Transverse colon (tissue), 4 donors: ENCODE measurements at regions not wholly inside any gene's neighbourhood (a gene's known extent, or its start where the extent isn't known, plus 50 kb on each side); places are given as distances from the start of the nearest gene placed in this dataset.

Experiments used
- DNase-seq: peaks from one replicate; pipeline ENCODE4 v3.0.0-alpha.2; 2019
- H3K27ac ChIP-seq, 4 donors: fragments of 200-600 bp; sonication (generic); 2 replicates each; pipeline ENCODE4 v1.5.1; 2016 to 2018; ENCODE audit warnings: inconsistent platforms in 4 of 4
- H3K27me3 ChIP-seq: fragments of 200-600 bp; sonication (generic); 2 replicates; pipeline ENCODE4 v1.5.1; 2017; ENCODE audit warnings: inconsistent platforms
- H3K36me3 ChIP-seq, 4 donors: fragments of 200-600 bp; sonication (generic); 2 replicates each; pipeline ENCODE4 v1.5.1; 2017 to 2019; ENCODE audit warnings: inconsistent platforms in 4 of 4
- H3K4me1 ChIP-seq, 4 donors: fragments of 200-600 bp; sonication (generic); 2 replicates each; pipeline ENCODE4 v1.5.1; 2017 to 2020; ENCODE audit warnings: inconsistent platforms in 4 of 4
- H3K4me3 ChIP-seq, 4 donors: fragments of 200-600 bp; sonication (generic); 1 replicate in 1 of 4; 2 replicates in 3 of 4; pipeline versions ENCODE4 v1.5.1 to v1.6.1; 2017 to 2019; ENCODE audit warnings: inconsistent platforms in 4 of 4
- H3K9me3 ChIP-seq, 2 donors: fragments of 200-600 bp; sonication (generic); 2 replicates each; pipeline ENCODE4 v1.5.1; 2017 to 2019; ENCODE audit warnings: inconsistent platforms in 2 of 2
- CTCF ChIP-seq, 5 experiments: fragments of 200-600 bp in 3 of 5; fragments of 450-650 bp in 2 of 5; sonication (generic) in 3 of 5; IDR thresholded peaks; 1 replicate in 2 of 5; 2 replicates in 3 of 5; pipeline ENCODE4 v1.5.1; 2016 to 2017; ENCODE audit warnings: antibody characterized with exemption in 5 of 5, inconsistent platforms in 3 of 5, mild to moderate bottlenecking in 2 of 5, moderate library complexity in 1 of 5
- EP300 ChIP-seq: sonication (generic); formaldehyde crosslinking; IDR thresholded peaks from one replicate; pipeline ENCODE4 v1.6.1; 2017; ENCODE audit warnings: antibody characterized with exemption, low read depth
- POLR2A ChIP-seq: fragments of 450-650 bp; IDR thresholded peaks from one replicate; pipeline ENCODE4 v1.6.1; 2016; ENCODE audit warnings: antibody characterized with exemption, mild to moderate bottlenecking, moderate library complexity
- POLR2AphosphoS5 ChIP-seq, 3 donors: sonication (generic); formaldehyde crosslinking; IDR thresholded peaks; one replicate each; pipeline ENCODE4 v1.6.1; 2016; ENCODE audit warnings: antibody characterized with exemption in 3 of 3
- WGBS, 2 donors: methylation state at CpG; one replicate each; pipeline ENCODE4 v1.1.5; 2018; ENCODE audit warnings: low coverage in 1 of 2; 5-methylcytosine and 5-hydroxymethylcytosine counted together
- in situ Hi-C, 4 donors: fragments of 200-750 bp; cut with MboI; loops; one replicate each; pipeline versions ENCODE4 v1.15.0 to v1.15.1; 2017; ENCODE audit warnings: low sequenced_read_pairs in 3 of 4, low pct_ligation_motif_present in 1 of 4, low pct_unique_long_range_greater_than_20kb in 1 of 4
- intact Hi-C: fragments of 100-400 bp; cut with DNase I; formaldehyde crosslinking; loops from one replicate; pipeline ENCODE4 v1.15.1; 2023; ENCODE audit warnings: low total_unique reads

- intact Hi-C loops: no loop called here
- 33 to 75% methylated on average over 1 of the region's 1 CpG for WGBS, 2 donors
- in situ Hi-C loops: no loop called here
- Histone ChIP-seq H3K27ac (no peak overlapping the region), H3K4me1 (no peaks in the 10 kb centered on the region), H3K27me3 (no peaks in the 10 kb centered on the region), H3K36me3 (no peaks in the 10 kb centered on the region), H3K9me3 (no peaks in the 10 kb centered on the region), H3K4me3 (no peak overlapping the region)
- TF ChIP-seq CTCF (IDR thresholded peaks at IDR 0.05) (no peak), POLR2A (no peak), POLR2AphosphoS5 (IDR thresholded peaks at IDR 0.05) (no peak), EP300 (no peak)
- DNase-seq: no peak
Measured at GRCh38 chr13:103195762-103196161, 129.5 kb upstream of the SLC10A2 start.

GRCh38 chr13:103194871-103195270 lies 128.7 kb upstream of the SLC10A2 start:
- Histone ChIP-seq H3K36me3 (no peaks in the 10 kb centered on the region), H3K4me1 (no peaks in the 10 kb centered on the region), H3K4me3 (no peak overlapping the region), H3K27ac (no peak overlapping the region), H3K9me3 (no peaks in the 10 kb centered on the region), H3K27me3 (no peaks in the 10 kb centered on the region)
- TF ChIP-seq POLR2AphosphoS5 (IDR thresholded peaks at IDR 0.05): no peak
- no peak for TF ChIP-seq POLR2A
- TF ChIP-seq EP300: no peak
- TF ChIP-seq CTCF (IDR thresholded peaks at IDR 0.05): no peak
- in situ Hi-C loops: no loop called here
- intact Hi-C loops: no loop called here
- 8 to 66% methylated on average over 1 to 2 of the region's 2 CpGs for WGBS, 2 donors
- no peak for DNase-seq

- TF ChIP-seq CTCF (IDR thresholded peaks at IDR 0.05) (no peak), POLR2AphosphoS5 (IDR thresholded peaks at IDR 0.05) (no peak), EP300 (no peak), POLR2A (no peak)
- no peaks in the 10 kb centered on the region for H3K27me3 ChIP-seq
- H3K36me3 ChIP-seq: no peaks in the 10 kb centered on the region
- DNase-seq: no peak
- no peak overlapping the region for H3K4me3 ChIP-seq
- H3K27ac ChIP-seq: no peak overlapping the region
- in situ Hi-C loops (no loop called here), intact Hi-C loops (no loop called here)
- H3K9me3 ChIP-seq: no peaks in the 10 kb centered on the region
- H3K4me1 ChIP-seq: no peaks in the 10 kb centered on the region
- WGBS, 2 donors: 22 to 82% methylated on average over 1 of the region's 1 CpG
Measured at GRCh38 chr13:103192511-103193135, 126.4 kb upstream of the SLC10A2 start.

- 66 to 80% methylated on average over 1 of the region's 1 CpG for WGBS, 2 donors
- in situ Hi-C loops: no loop called here
- Histone ChIP-seq H3K4me1 (no peaks in the 10 kb centered on the region), H3K27ac (no peak overlapping the region), H3K4me3 (no peak overlapping the region), H3K27me3 (no peaks in the 10 kb centered on the region), H3K9me3 (no peaks in the 10 kb centered on the region), H3K36me3 (no peaks in the 10 kb centered on the region)
- no peak for DNase-seq
- TF ChIP-seq CTCF (IDR thresholded peaks at IDR 0.05) (no peak), EP300 (no peak), POLR2A (no peak), POLR2AphosphoS5 (IDR thresholded peaks at IDR 0.05) (no peak)
- intact Hi-C loops: no loop called here
Measured at GRCh38 chr13:103190841-103191240, 124.6 kb upstream of the SLC10A2 start.
